Liver (tissue), 8 donors: ENCODE measurements at regions not wholly inside any gene's neighbourhood (a gene's known extent, or its start where the extent isn't known, plus 50 kb on each side); places are given as distances from the start of the nearest gene placed in this dataset.

ENCODE experiments used
- DNase-seq: peaks from one replicate; pipeline ENCODE4 v3.0.0-alpha.2; 2017; ENCODE audit warnings: low spot score
- H3K27ac ChIP-seq, 2 donors: one replicate each; pipeline ENCODE4 v1.7.0; 2013; ENCODE audit warnings: inconsistent platforms in 2 of 2, low read length in 2 of 2, control low read depth in 1 of 2, low read depth in 1 of 2, mild to moderate bottlenecking in 1 of 2
- H3K27me3 ChIP-seq, 4 donors: one replicate each; pipeline versions ENCODE4 v1.6.1 to v1.7.0; 2013; ENCODE audit warnings: low read length in 3 of 4, inconsistent platforms in 1 of 4, mild to moderate bottlenecking in 1 of 4, moderate library complexity in 1 of 4; ENCODE audit not compliant: control insufficient read depth in 4 of 4, insufficient read depth in 4 of 4
- H3K36me3 ChIP-seq, 4 donors: one replicate each; pipeline versions ENCODE4 v1.6.1 to v1.7.0; 2013; ENCODE audit warnings: low read length in 3 of 4, mild to moderate bottlenecking in 3 of 4, low read depth in 1 of 4, moderate library complexity in 1 of 4; ENCODE audit not compliant: control insufficient read depth in 4 of 4, insufficient read depth in 3 of 4
- H3K4me1 ChIP-seq, 4 donors: one replicate each; pipeline versions ENCODE4 v1.6.1 to v1.7.0; 2013; ENCODE audit warnings: low read length in 3 of 4, mild to moderate bottlenecking in 3 of 4, moderate library complexity in 1 of 4; ENCODE audit not compliant: control insufficient read depth in 4 of 4, insufficient read depth in 4 of 4
- H3K4me3 ChIP-seq, 3 donors: one replicate each; pipeline versions ENCODE4 v1.6.1 to v1.7.0; 2013; ENCODE audit warnings: low read length in 3 of 3, control low read depth in 1 of 3, low read depth in 1 of 3, mild to moderate bottlenecking in 1 of 3
- H3K9ac ChIP-seq, 2 donors: one replicate each; pipeline ENCODE4 v1.7.0; 2013; ENCODE audit warnings: low read length in 2 of 2, mild to moderate bottlenecking in 2 of 2, moderate library complexity in 2 of 2, control low read depth in 1 of 2, low read depth in 1 of 2
- H3K9me3 ChIP-seq, 4 donors: one replicate each; pipeline versions ENCODE4 v1.6.1 to v1.7.0; 2013; ENCODE audit warnings: low read length in 3 of 4; ENCODE audit not compliant: control insufficient read depth in 4 of 4
- ATF3 ChIP-seq: IDR thresholded peaks from 2 replicates; pipeline ENCODE4 v1.6.1; 2016; ENCODE audit warnings: antibody characterized with exemption
- CTCF ChIP-seq: fragments of 150-350 bp; IDR thresholded peaks from 2 replicates; pipeline ENCODE4 v1.5.1; 2017; ENCODE audit warnings: improper control_type of control experiment, low read depth, low read length; ENCODE audit not compliant: missing input control
- EGR1 ChIP-seq, 2 donors: IDR thresholded peaks; 2 replicates each; pipeline ENCODE4 v1.6.1; 2016 to 2018; ENCODE audit warnings: antibody characterized with exemption in 2 of 2, low read depth in 2 of 2
- FOXA1 ChIP-seq: IDR thresholded peaks from 2 replicates; pipeline ENCODE4 v1.6.1; 2016; ENCODE audit warnings: antibody characterized with exemption
- FOXA2 ChIP-seq: IDR thresholded peaks from 2 replicates; pipeline ENCODE4 v1.6.1; 2016; ENCODE audit warnings: antibody characterized with exemption
- GABPA ChIP-seq, 2 donors: IDR thresholded peaks in 1 of 2; conservative IDR thresholded peaks in 1 of 2; 2 replicates each; pipeline ENCODE4 v1.6.1; 2016; ENCODE audit warnings: antibody characterized with exemption in 2 of 2, mild to moderate bottlenecking in 1 of 2, moderate library complexity in 1 of 2
- HNF4A ChIP-seq, 2 donors: conservative IDR thresholded peaks; 2 replicates each; pipeline ENCODE4 v1.6.1; 2016; ENCODE audit warnings: antibody characterized with exemption in 2 of 2, mild to moderate bottlenecking in 2 of 2
- HNF4G ChIP-seq: IDR thresholded peaks from 2 replicates; pipeline ENCODE4 v1.6.1; 2016; ENCODE audit warnings: antibody characterized with exemption
- JUND ChIP-seq, 2 donors: IDR thresholded peaks; 2 replicates each; pipeline ENCODE4 v1.6.1; 2016; ENCODE audit warnings: antibody characterized with exemption in 2 of 2
- MAX ChIP-seq: IDR thresholded peaks from 2 replicates; pipeline ENCODE4 v1.6.1; 2016; ENCODE audit warnings: antibody characterized with exemption
- NR2F2 ChIP-seq: IDR thresholded peaks from 2 replicates; pipeline ENCODE4 v1.6.1; 2016; ENCODE audit warnings: antibody characterized with exemption
- RAD21 ChIP-seq, 2 donors: IDR thresholded peaks; 2 replicates each; pipeline ENCODE4 v1.6.1; 2016; ENCODE audit warnings: antibody characterized with exemption in 2 of 2, mild to moderate bottlenecking in 2 of 2
- REST ChIP-seq: IDR thresholded peaks from 2 replicates; pipeline ENCODE4 v1.6.1; 2016; ENCODE audit warnings: antibody characterized with exemption, mild to moderate bottlenecking
- RXRA ChIP-seq, 2 donors: IDR thresholded peaks; 2 replicates each; pipeline ENCODE4 v1.6.1; 2017 to 2018; ENCODE audit warnings: antibody characterized with exemption in 2 of 2, mild to moderate bottlenecking in 1 of 2
- SP1 ChIP-seq: IDR thresholded peaks from 2 replicates; pipeline ENCODE4 v1.6.1; 2018; ENCODE audit warnings: antibody characterized with exemption, mild to moderate bottlenecking
- TAF1 ChIP-seq: conservative IDR thresholded peaks from 2 replicates; pipeline ENCODE4 v1.6.1; 2016; ENCODE audit warnings: antibody characterized with exemption, mild to moderate bottlenecking
- YY1 ChIP-seq: IDR thresholded peaks from 2 replicates; pipeline ENCODE4 v1.6.1; 2016; ENCODE audit warnings: antibody characterized with exemption, mild to moderate bottlenecking
- ZBTB33 ChIP-seq: IDR thresholded peaks from 2 replicates; pipeline ENCODE4 v1.6.1; 2016; ENCODE audit warnings: antibody characterized with exemption
- WGBS: extraction: QIAGEN DNeasy Blood & Tissue Kit; methylation state at CpG from one replicate; pipeline ENCODE4 v1.1.7; 2013; 5-methylcytosine and 5-hydroxymethylcytosine counted together
- donor health status: healthy.
- donor health status: healthy.
- donor health status: healthy.
- donor health status: healthy.
- donor health status: healthy.

- no peak for DNase-seq
- WGBS = 44% methylated on average over 3 of the region's 3 CpGs
- no peaks in the 10 kb centered on the region for H3K4me1 ChIP-seq
- no peak for TF ChIP-seq TAF1
- no peak for TF ChIP-seq EGR1 (IDR thresholded peaks at IDR 0.05; ENCODE audit: low read depth in 2 of 2)
- TF ChIP-seq NR2F2 = no peak
- no peak for TF ChIP-seq GABPA (IDR thresholded peaks at IDR 0.05 in 1 of 2, conservative IDR thresholded peaks at IDR 0.05 in 1 of 2)
- no peak for TF ChIP-seq RAD21 (IDR thresholded peaks at IDR 0.05)
- no peak for TF ChIP-seq YY1
- no peak for TF ChIP-seq HNF4A (conservative IDR thresholded peaks at IDR 0.05)
- no peak for TF ChIP-seq JUND (IDR thresholded peaks at IDR 0.05)
- TF ChIP-seq FOXA1 = no peak
- no peak for TF ChIP-seq FOXA2
- no peaks in the 10 kb centered on the region for H3K9me3 ChIP-seq
- H3K27ac ChIP-seq = no peak overlapping the region
- no peak overlapping the region for H3K4me3 ChIP-seq
- no peaks in the 10 kb centered on the region for H3K36me3 ChIP-seq
- H3K27me3 ChIP-seq = peaks cover 0 to 5% (median 0%) of the 10 kb centered on the region in 4 donors
- no peak overlapping the region for H3K9ac ChIP-seq
Observed at GRCh38 chr2:107008843-107009242, 122.9 kb upstream of the ST6GAL2 start.

- H3K27me3 ChIP-seq = peaks cover 0 to 5% (median 0%) of the 10 kb centered on the region in 4 donors
- no peak for TF ChIP-seq RAD21 (IDR thresholded peaks at IDR 0.05)
- no peak for TF ChIP-seq HNF4A (conservative IDR thresholded peaks at IDR 0.05)
- TF ChIP-seq NR2F2 = no peak
- TF ChIP-seq ATF3 = no peak
- no peak for TF ChIP-seq CTCF
- TF ChIP-seq HNF4G = no peak
- no peak for TF ChIP-seq MAX
- TF ChIP-seq EGR1 (IDR thresholded peaks at IDR 0.05; ENCODE audit: low read depth in 2 of 2) = no peak
- no peak for TF ChIP-seq YY1
- no peak for TF ChIP-seq JUND (IDR thresholded peaks at IDR 0.05)
- TF ChIP-seq FOXA1 = no peak
- no peak for TF ChIP-seq FOXA2
- no peak for TF ChIP-seq RXRA (IDR thresholded peaks at IDR 0.05)
- no peak for TF ChIP-seq SP1
- TF ChIP-seq REST = no peak
- TF ChIP-seq TAF1 = no peak
- no peak for TF ChIP-seq ZBTB33
- TF ChIP-seq GABPA (IDR thresholded peaks at IDR 0.05 in 1 of 2, conservative IDR thresholded peaks at IDR 0.05 in 1 of 2) = no peak
- H3K4me3 ChIP-seq = no peak overlapping the region
- no peaks in the 10 kb centered on the region for H3K9me3 ChIP-seq
- H3K9ac ChIP-seq = no peak overlapping the region
- H3K4me1 ChIP-seq = no peaks in the 10 kb centered on the region
- H3K27ac ChIP-seq = no peak overlapping the region
- H3K36me3 ChIP-seq = no peaks in the 10 kb centered on the region
- no peak for DNase-seq
- 80% methylated on average over 3 of the region's 3 CpGs for WGBS
Observed at GRCh38 chr2:107009275-107009674, 123.3 kb upstream of the ST6GAL2 start.
